HepG2 (cell line): ENCODE measurements at regions not wholly inside any gene's neighbourhood (a gene's known extent, or its start where the extent isn't known, plus 50 kb on each side); places are given as distances from the start of the nearest gene placed in this dataset.

Experiments
- ATAC-seq: fragments of 200-7000 bp; cut with Tn5 transposase; 3 replicates; pipeline ENCODE4 v1.9.1; 2020; ENCODE audit warnings: mild to moderate bottlenecking, moderate library complexity
- BruUV-seq: library from RNA; stranded (reverse); fragments of 400-500 nt; replicated peaks from 2 replicates; lab custom pipeline; 2021; lab: Mats Ljungman, UMichigan
- CTCF ChIA-PET: fragments of 300-600 bp; formaldehyde crosslinking; extraction: SDS; loops from one replicate; lab custom pipeline; 2021; ENCODE audit warnings: low total read pairs, inconsistent platforms, low intra/inter-chr PET ratio; lab: Yijun Ruan, JAX
- POLR2A ChIA-PET: fragments of 350-600 bp; sonication (Branson Sonifier 250); formaldehyde crosslinking; loops from one replicate; lab custom pipeline; 2020; ENCODE audit warnings: antibody characterized with exemption, inconsistent platforms; lab: Yijun Ruan, JAX
- DNase-seq: peaks from one replicate; pipeline ENCODE4 v3.0.0-alpha.2; 2015; ENCODE audit warnings: low spot score
- FAIRE-seq: peaks from 3 replicates; lab custom pipeline; 2011; peaks lifted over from hg19 to GRCh38; lab: Jason Lieb, UNC
- H2AFZ ChIP-seq: one replicate; pipeline ENCODE4 v1.6.1; 2011; ENCODE audit warnings: low read length, inconsistent platforms
- H3K27ac ChIP-seq: fragments of 300-600 bp; 3 replicates; pipeline ENCODE4 v1.8.0; 2011; ENCODE audit warnings: mixed run types, mild to moderate bottlenecking, mixed read lengths, low read length, inconsistent platforms; ENCODE audit not compliant: insufficient read depth; ENCODE audit errors: extremely low read length
- H3K27me3 ChIP-seq, 2 experiments: fragments of 200-600 bp in 1 of 2; 2 replicates in 1 of 2; 3 replicates in 1 of 2; pipeline versions ENCODE4 v1.6.0 to v1.8.0; 2011; ENCODE audit warnings: low read length in 2 of 2, mild to moderate bottlenecking in 2 of 2, moderate library complexity in 2 of 2, inconsistent platforms in 1 of 2; ENCODE audit not compliant: insufficient read depth in 2 of 2, control insufficient read depth in 1 of 2
- H3K36me3 ChIP-seq, 2 experiments: fragments of 200-600 bp in 1 of 2; replicated peaks in 1 of 2; 2 replicates in 1 of 2; 3 replicates in 1 of 2; pipeline versions ENCODE4 v1.5.1 to v1.8.0; 2011; ENCODE audit warnings: low read length in 2 of 2, inconsistent platforms in 1 of 2; ENCODE audit not compliant: insufficient read depth in 2 of 2, control insufficient read depth in 1 of 2
- H3K4me1 ChIP-seq: 2 replicates; pipeline ENCODE4 v1.5.1; 2012; ENCODE audit warnings: low read length, inconsistent platforms; ENCODE audit not compliant: insufficient read depth
- H3K4me2 ChIP-seq: 2 replicates; pipeline ENCODE4 v1.6.0; 2011; ENCODE audit warnings: low read depth, low read length, inconsistent platforms
- H3K4me3 ChIP-seq, 3 experiments: fragments of 200-600 bp in 1 of 3; sonication (generic), shearing (Covaris generic) in 1 of 3; replicated peaks in 1 of 3; 2 replicates each; pipeline ENCODE4 v1.5.1; 2011 to 2016; ENCODE audit warnings: low read length in 3 of 3, inconsistent platforms in 2 of 3, low read depth in 2 of 3, mild to moderate bottlenecking in 2 of 3, control low read depth in 1 of 3, mixed read lengths in 1 of 3; ENCODE audit not compliant: insufficient read depth in 1 of 3
- H3K79me2 ChIP-seq: one replicate; pipeline ENCODE4 v1.6.1; 2011; ENCODE audit warnings: low read length, inconsistent platforms; ENCODE audit not compliant: insufficient read depth
- H3K9ac ChIP-seq: 2 replicates; pipeline ENCODE4 v1.6.0; 2011; ENCODE audit warnings: mild to moderate bottlenecking, low read depth, low read length, inconsistent platforms; ENCODE audit not compliant: insufficient read depth
- H3K9me3 ChIP-seq: 2 replicates; pipeline ENCODE4 v1.5.1; 2012; ENCODE audit warnings: mild to moderate bottlenecking, low read length
- H4K20me1 ChIP-seq: 2 replicates; pipeline ENCODE4 v1.6.0; 2011; ENCODE audit warnings: inconsistent platforms, mild to moderate bottlenecking, low read length, moderate library complexity; ENCODE audit not compliant: insufficient read depth
- DR1 ChIP-seq: sonication (generic); formaldehyde crosslinking; IDR thresholded peaks from 2 replicates; pipeline ENCODE4 v1.8.0; 2021; ENCODE audit warnings: mild to moderate bottlenecking, missing genetic modification reagents, inconsistent platforms
- NFAT5 ChIP-seq: sonication (generic); formaldehyde crosslinking; IDR thresholded peaks from 2 replicates; pipeline ENCODE4 v1.4.0; 2020; ENCODE audit warnings: missing genetic modification reagents
- RFXAP ChIP-seq: sonication (generic); formaldehyde crosslinking; IDR thresholded peaks from 2 replicates; pipeline ENCODE4 v1.4.0; 2020; ENCODE audit warnings: missing genetic modification reagents, borderline replicate concordance
- TFDP1 ChIP-seq: IDR thresholded peaks from 2 replicates; pipeline ENCODE4 v1.6.1; 2016; ENCODE audit warnings: missing compliant biosample characterization, missing genetic modification reagents, borderline replicate concordance
- ZBTB20 ChIP-seq: sonication (generic); formaldehyde crosslinking; IDR thresholded peaks from 2 replicates; pipeline ENCODE4 v1.8.1; 2023; ENCODE audit warnings: missing genetic modification reagents, low read depth, mild to moderate bottlenecking, borderline replicate concordance
- WGBS: methylation state at CpG from one replicate; pipeline ENCODE4 v1.1.6; 2017; ENCODE audit warnings: low lambda C conversion rate; 5-methylcytosine and 5-hydroxymethylcytosine counted together
- in situ Hi-C: cut with HindIII; loops from 2 replicates; pipeline ENCODE4 v1.10.0; 2017; ENCODE audit warnings: low pct_unique_long_range_greater_than_20kb; ENCODE audit not compliant: extremely low pct_ligation_motif_present
- intact Hi-C: fragments of 100-400 bp; cut with micrococcal nuclease; formaldehyde crosslinking; loops from one replicate; pipeline ENCODE4 v1.10.0; 2022; ENCODE audit not compliant: unreplicated experiment
- TF ChIP-seq, protein P1 (sequence below): sonication (generic); formaldehyde crosslinking; IDR thresholded peaks from 2 replicates; pipeline ENCODE4 v1.5.0; 2020; ENCODE audit warnings: mild to moderate bottlenecking, missing genetic modification reagents
- TF ChIP-seq, protein P2 (sequence below): sonication (generic); formaldehyde crosslinking; IDR thresholded peaks from 2 replicates; pipeline ENCODE4 v1.4.0; 2020; ENCODE audit warnings: low read depth, mild to moderate bottlenecking, missing genetic modification reagents
- TF ChIP-seq, protein P3 (sequence below): sonication (generic); formaldehyde crosslinking; IDR thresholded peaks from 2 replicates; pipeline ENCODE4 v1.5.0; 2020; ENCODE audit warnings: missing genetic modification reagents

GRCh38 chr3:112736805-112737566, 96.0 kb upstream of the CCDC80 start:
- ATAC-seq (no peak), DNase-seq (no peak)
- intact Hi-C loops (no loop called here), in situ Hi-C loops (loop anchor here (5.0 kb wide), 1 partner anchor 240 kb away; the partner anchor contains the start of gene CD200R1)
- no peaks in the 10 kb centered on the region for H3K36me3 ChIP-seq
- H3K27ac ChIP-seq = no peak overlapping the region
- no TSS peak for BruUV-seq
- H3K9ac ChIP-seq = no peak overlapping the region
- H3K27me3 ChIP-seq = peaks cover 0 to 3% of the 10 kb centered on the region in 2 experiments; a peak in 1 of 5 replicates
- TF ChIP-seq, protein P1, sequence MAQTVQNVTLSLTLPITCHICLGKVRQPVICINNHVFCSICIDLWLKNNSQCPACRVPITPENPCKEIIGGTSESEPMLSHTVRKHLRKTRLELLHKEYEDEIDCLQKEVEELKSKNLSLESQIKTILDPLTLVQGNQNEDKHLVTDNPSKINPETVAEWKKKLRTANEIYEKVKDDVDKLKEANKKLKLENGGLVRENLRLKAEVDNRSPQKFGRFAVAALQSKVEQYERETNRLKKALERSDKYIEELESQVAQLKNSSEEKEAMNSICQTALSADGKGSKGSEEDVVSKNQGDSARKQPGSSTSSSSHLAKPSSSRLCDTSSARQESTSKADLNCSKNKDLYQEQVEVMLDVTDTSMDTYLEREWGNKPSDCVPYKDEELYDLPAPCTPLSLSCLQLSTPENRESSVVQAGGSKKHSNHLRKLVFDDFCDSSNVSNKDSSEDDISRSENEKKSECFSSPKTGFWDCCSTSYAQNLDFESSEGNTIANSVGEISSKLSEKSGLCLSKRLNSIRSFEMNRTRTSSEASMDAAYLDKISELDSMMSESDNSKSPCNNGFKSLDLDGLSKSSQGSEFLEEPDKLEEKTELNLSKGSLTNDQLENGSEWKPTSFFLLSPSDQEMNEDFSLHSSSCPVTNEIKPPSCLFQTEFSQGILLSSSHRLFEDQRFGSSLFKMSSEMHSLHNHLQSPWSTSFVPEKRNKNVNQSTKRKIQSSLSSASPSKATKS (CRISPR knock-in tag) = no peak
- TF ChIP-seq, protein P2, sequence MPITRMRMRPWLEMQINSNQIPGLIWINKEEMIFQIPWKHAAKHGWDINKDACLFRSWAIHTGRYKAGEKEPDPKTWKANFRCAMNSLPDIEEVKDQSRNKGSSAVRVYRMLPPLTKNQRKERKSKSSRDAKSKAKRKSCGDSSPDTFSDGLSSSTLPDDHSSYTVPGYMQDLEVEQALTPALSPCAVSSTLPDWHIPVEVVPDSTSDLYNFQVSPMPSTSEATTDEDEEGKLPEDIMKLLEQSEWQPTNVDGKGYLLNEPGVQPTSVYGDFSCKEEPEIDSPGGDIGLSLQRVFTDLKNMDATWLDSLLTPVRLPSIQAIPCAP = no peak
- TF ChIP-seq TFDP1 (CRISPR knock-in tag) (no peak), ZBTB20 (CRISPR knock-in tag) (no peak), DR1 (CRISPR knock-in tag) (no peak), RFXAP (CRISPR knock-in tag) (no peak), NFAT5 (CRISPR knock-in tag) (no peak)
- TF ChIP-seq, protein P3, sequence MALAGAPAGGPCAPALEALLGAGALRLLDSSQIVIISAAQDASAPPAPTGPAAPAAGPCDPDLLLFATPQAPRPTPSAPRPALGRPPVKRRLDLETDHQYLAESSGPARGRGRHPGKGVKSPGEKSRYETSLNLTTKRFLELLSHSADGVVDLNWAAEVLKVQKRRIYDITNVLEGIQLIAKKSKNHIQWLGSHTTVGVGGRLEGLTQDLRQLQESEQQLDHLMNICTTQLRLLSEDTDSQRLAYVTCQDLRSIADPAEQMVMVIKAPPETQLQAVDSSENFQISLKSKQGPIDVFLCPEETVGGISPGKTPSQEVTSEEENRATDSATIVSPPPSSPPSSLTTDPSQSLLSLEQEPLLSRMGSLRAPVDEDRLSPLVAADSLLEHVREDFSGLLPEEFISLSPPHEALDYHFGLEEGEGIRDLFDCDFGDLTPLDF (CRISPR knock-in tag) = no peak
- TF ChIP-seq, all 625 proteins: peak for 0
- 32% methylated on average over 10 of the region's 10 CpGs for WGBS
- H3K9me3 ChIP-seq = no peaks in the 10 kb centered on the region
- H3K4me3 ChIP-seq = no peak overlapping the region
- H4K20me1 ChIP-seq = no peaks in the 10 kb centered on the region
- no peak for FAIRE-seq
- H2AFZ ChIP-seq = no peak overlapping the region
- no peaks in the 10 kb centered on the region for H3K79me2 ChIP-seq
- H3K4me2 ChIP-seq = no peak overlapping the region
- no peaks in the 10 kb centered on the region for H3K4me1 ChIP-seq
- ChIA-PET CTCF (no interaction called here), POLR2A (no interaction called here)
